Lower leg skin (tissue), 4 donors: ENCODE measurements at regions not wholly inside any gene's neighbourhood (a gene's known extent, or its start where the extent isn't known, plus 50 kb on each side); places are given as distances from the start of the nearest gene placed in this dataset.

ENCODE experiments used
- DNase-seq, 2 donors: peaks; one replicate each; pipeline ENCODE4 v3.0.0-alpha.2; 2019; ENCODE audit warnings: low spot score in 2 of 2
- H3K4me3 ChIP-seq: fragments of 200-600 bp; sonication (generic); 2 replicates; pipeline ENCODE4 v1.5.1; 2017; ENCODE audit warnings: mild to moderate bottlenecking, low read depth; ENCODE audit not compliant: poor library complexity, severe bottlenecking
- POLR2A ChIP-seq, 2 donors: fragments of 450-650 bp; IDR thresholded peaks; one replicate each; pipeline ENCODE4 v1.6.1; 2016 to 2017; ENCODE audit warnings: antibody characterized with exemption in 2 of 2, mild to moderate bottlenecking in 1 of 2, moderate library complexity in 1 of 2
- WGBS, 2 donors: methylation state at CpG; one replicate each; pipeline ENCODE4 v1.1.5; 2018; 5-methylcytosine and 5-hydroxymethylcytosine counted together
- intact Hi-C: fragments of 100-400 bp; cut with DNase I; formaldehyde crosslinking; loops from one replicate; pipeline ENCODE4 v1.15.0; 2023; ENCODE audit warnings: low total_unique reads
- TF ChIP-seq, protein P1 (sequence below), 3 donors: fragments of 450-650 bp; IDR thresholded peaks; one replicate each; pipeline ENCODE4 v1.5.1; 2016; ENCODE audit warnings: antibody characterized with exemption in 3 of 3, mild to moderate bottlenecking in 3 of 3, moderate library complexity in 2 of 3

DNA sequence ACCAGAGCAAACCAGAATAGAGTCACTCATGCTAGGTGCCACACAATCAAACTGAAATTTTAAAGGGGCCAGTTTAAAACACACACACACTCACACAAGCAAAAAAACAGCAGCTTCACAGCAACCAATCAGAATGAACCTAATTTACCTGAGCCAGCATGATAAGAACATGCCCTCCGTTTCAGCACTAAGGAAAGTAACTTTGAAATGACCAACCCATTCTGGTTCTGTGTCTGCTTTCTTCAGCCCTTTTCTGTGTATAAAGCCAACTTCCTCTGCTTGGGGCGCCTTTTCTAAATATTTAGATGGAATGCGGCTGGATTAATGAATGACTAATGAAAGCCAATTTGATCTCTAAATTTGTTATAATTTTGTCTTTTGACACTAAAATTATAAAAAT, 629.1 kb downstream of the ZEB2 start:
- no peak overlapping the region for H3K4me3 ChIP-seq
- 75 to 77% methylated on average over 3 of the region's 3 CpGs for WGBS, 2 donors
- TF ChIP-seq, protein P1, sequence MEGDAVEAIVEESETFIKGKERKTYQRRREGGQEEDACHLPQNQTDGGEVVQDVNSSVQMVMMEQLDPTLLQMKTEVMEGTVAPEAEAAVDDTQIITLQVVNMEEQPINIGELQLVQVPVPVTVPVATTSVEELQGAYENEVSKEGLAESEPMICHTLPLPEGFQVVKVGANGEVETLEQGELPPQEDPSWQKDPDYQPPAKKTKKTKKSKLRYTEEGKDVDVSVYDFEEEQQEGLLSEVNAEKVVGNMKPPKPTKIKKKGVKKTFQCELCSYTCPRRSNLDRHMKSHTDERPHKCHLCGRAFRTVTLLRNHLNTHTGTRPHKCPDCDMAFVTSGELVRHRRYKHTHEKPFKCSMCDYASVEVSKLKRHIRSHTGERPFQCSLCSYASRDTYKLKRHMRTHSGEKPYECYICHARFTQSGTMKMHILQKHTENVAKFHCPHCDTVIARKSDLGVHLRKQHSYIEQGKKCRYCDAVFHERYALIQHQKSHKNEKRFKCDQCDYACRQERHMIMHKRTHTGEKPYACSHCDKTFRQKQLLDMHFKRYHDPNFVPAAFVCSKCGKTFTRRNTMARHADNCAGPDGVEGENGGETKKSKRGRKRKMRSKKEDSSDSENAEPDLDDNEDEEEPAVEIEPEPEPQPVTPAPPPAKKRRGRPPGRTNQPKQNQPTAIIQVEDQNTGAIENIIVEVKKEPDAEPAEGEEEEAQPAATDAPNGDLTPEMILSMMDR (IDR thresholded peaks at IDR 0.05): no peak
- TF ChIP-seq POLR2A (IDR thresholded peaks at IDR 0.05): no peak
- intact Hi-C loops: no loop called here
- no peak for DNase-seq

DNA sequence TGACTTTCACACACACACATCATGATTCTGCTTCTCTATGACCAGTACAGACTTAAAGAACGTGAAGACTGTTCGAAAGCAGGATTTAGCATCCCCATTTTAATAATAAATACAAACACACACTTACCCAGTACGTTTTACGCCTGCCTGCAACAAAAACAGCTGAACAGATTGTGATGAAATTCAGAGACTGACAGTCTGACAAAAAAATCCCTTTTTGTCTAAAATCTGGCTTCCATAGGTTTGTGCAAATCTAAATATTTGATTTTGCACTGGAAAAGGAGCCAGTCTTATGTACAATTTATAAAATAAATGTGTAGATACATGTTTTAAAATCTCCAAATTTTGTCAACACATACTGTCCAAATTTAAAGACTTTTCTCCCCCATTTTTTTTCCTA, 630.7 kb downstream of the ZEB2 start:
- WGBS, 2 donors: 88 to 89% methylated on average over 4 of the region's 4 CpGs
- no peak for DNase-seq
- intact Hi-C loops: no loop called here
- H3K4me3 ChIP-seq: no peak overlapping the region
- no peak for TF ChIP-seq POLR2A (IDR thresholded peaks at IDR 0.05)
- TF ChIP-seq, protein P1 (IDR thresholded peaks at IDR 0.05): no peak

DNA sequence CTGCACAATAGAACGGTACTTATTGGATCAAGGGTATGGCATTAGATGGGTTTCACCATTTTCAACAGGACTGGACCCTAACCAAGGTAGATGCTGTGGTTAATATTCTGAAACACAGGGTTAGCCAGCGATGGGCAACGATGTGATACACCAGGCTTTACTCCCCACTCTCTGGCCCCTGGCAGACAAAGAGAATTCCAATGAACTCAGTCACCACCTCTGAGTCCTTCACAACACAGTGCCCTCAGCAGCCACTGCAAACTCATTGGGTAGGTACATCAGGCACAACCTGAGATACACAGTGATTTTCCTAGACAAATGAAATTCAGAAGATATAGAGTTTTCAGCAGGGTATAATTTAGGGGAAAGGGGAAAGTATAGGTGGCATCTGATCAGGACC, 634.5 kb downstream of the ZEB2 start:
- no peak overlapping the region for H3K4me3 ChIP-seq
- no peak for DNase-seq
- TF ChIP-seq POLR2A (IDR thresholded peaks at IDR 0.05): no peak
- TF ChIP-seq, protein P1 (IDR thresholded peaks at IDR 0.05): no peak
- intact Hi-C loops: no loop called here
- 89 to 93% methylated on average over 3 of the region's 3 CpGs for WGBS, 2 donors

DNA sequence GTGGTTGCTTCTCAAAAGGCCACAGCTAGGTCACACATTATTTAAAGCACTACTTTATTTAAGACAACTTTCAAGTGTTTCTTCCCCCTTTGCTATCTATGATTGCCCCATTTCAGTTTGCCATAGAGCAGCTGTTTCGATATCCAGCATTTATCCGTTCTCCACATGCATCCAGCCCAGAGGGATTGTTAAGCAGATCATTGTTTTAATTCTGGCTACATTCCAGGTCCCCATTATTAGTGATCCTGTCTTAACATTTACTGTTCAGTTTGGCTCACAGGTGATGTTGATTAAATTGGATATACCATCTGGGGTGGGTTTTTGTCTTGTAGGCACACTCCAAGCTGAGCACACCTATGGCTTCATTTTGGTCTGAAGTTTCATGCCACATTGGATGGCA, 638.7 kb downstream of the ZEB2 start:
- DNase-seq: no peak
- 56 to 71% methylated on average over 2 of the region's 2 CpGs for WGBS, 2 donors
- intact Hi-C loops: no loop called here
- TF ChIP-seq POLR2A (IDR thresholded peaks at IDR 0.05): no peak
- TF ChIP-seq, protein P1 (IDR thresholded peaks at IDR 0.05): no peak
- no peak overlapping the region for H3K4me3 ChIP-seq

DNA sequence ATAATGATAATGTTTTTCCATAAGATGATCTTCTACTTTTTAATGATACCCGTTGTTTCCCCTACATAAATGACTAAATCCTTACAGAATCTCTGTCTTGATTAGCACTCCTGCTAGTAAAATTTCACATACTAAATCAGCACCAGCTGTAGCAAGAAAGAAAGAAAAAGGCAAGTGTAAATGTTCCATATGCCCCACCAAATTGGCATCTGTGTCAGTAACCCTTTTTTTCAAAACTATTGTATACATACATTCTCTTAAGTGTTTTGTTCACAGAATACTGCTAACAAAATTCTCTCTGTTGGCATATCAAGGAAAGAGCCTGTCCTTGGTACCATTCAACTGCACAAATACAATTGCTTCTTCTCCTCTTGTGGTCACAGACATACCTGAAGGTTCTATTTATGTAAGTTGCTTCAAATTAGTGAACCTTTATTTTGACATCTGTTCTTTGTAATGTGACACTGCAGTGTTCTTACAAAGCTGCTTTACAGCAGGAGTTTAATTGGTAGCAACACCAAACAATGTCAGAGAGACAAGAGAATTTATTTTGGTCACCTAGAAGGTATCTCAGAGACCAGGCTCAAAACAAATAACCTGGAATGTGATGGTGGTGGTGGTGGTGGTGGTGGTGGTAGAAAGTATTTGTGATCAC, 641.9 kb downstream of the ZEB2 start:
- TF ChIP-seq, protein P1 (IDR thresholded peaks at IDR 0.05): no peak
- TF ChIP-seq POLR2A (IDR thresholded peaks at IDR 0.05): no peak
- intact Hi-C loops: no loop called here
- DNase-seq: no peak
- no peak overlapping the region for H3K4me3 ChIP-seq
- WGBS, 2 donors: 67 to 89% methylated on average over 1 of the region's 1 CpG

DNA sequence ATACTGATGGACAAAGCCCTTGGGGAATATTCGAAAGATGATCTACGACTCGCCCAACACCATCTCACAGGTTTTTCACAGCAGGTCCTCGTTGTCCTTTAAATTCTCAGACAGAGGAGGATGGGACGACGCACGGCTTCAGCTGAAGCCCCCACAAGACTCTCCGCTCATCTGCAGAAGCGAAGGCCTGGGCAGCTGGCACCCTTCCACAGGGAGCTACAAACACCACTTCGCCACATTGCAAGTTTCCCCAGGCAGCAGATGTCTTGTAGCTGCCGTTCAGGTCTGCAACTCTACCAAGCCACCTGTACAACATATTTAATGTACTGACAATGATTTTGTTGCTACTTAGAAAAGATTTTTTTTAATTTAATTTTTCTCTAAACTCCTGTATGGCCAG, 642.9 kb downstream of the ZEB2 start:
- TF ChIP-seq, protein P1 (IDR thresholded peaks at IDR 0.05): no peak
- H3K4me3 ChIP-seq: no peak overlapping the region
- no peak for DNase-seq
- WGBS, 2 donors: 66 to 72% methylated on average over 11 of the region's 11 CpGs
- intact Hi-C loops: no loop called here
